ENCODE measurements at regions not wholly inside any gene's neighbourhood (a gene's known extent, or its start where the extent isn't known, plus 50 kb on each side); places are given as distances from the start of the nearest gene placed in this dataset.

- TF ChIP-seq REST (IDR thresholded peaks at IDR 0.05; ENCODE audit: low read depth, low read length) (no peak), CTCF (IDR thresholded peaks at IDR 0.05 in 2 of 3, conservative IDR thresholded peaks at IDR 0.05 in 1 of 3; ENCODE audit: control insufficient read depth in 2 of 3, extremely low read depth in 1 of 3, insufficient read depth in 1 of 3, low read depth in 3 of 3, low read length in 3 of 3) (peak; percentile 74 to 79 (median 78)), RB1 (IDR thresholded peaks at IDR 0.05; ENCODE audit: borderline replicate concordance) (no peak), PKNOX1 (IDR thresholded peaks at IDR 0.05) (no peak), ZBED1 (IDR thresholded peaks at IDR 0.05; ENCODE audit: borderline replicate concordance) (no peak), RELB (IDR thresholded peaks at IDR 0.05; ENCODE audit: low read depth) (no peak), CUX1 (IDR thresholded peaks at IDR 0.05; ENCODE audit: insufficient replicate concordance, low read depth, low read length) (no peak), YY1 (IDR thresholded peaks at IDR 0.05; ENCODE audit: low read depth, low read length) (peak; percentile 75)
- TF ChIP-seq, protein P1, sequence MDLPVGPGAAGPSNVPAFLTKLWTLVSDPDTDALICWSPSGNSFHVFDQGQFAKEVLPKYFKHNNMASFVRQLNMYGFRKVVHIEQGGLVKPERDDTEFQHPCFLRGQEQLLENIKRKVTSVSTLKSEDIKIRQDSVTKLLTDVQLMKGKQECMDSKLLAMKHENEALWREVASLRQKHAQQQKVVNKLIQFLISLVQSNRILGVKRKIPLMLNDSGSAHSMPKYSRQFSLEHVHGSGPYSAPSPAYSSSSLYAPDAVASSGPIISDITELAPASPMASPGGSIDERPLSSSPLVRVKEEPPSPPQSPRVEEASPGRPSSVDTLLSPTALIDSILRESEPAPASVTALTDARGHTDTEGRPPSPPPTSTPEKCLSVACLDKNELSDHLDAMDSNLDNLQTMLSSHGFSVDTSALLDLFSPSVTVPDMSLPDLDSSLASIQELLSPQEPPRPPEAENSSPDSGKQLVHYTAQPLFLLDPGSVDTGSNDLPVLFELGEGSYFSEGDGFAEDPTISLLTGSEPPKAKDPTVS (IDR thresholded peaks at IDR 0.05; ENCODE audit: low read depth, low read length) = no peak
These were observed 196.1 kb downstream of the ALG10 start (continued) for GRCh38 chr12:34218193-34219045.
